SU-DHL-6 (cell line): ENCODE measurements at regions not wholly inside any gene's neighbourhood (a gene's known extent, or its start where the extent isn't known, plus 50 kb on each side); places are given as distances from the start of the nearest gene placed in this dataset.

ENCODE experiments used
- EZH2phosphoT487 ChIP-seq: fragments of 200-600 bp; sonication (generic), shearing (Covaris generic); conservative IDR thresholded peaks from 2 replicates; pipeline ENCODE4 v1.6.1; 2018; ENCODE audit warnings: mild to moderate bottlenecking, antibody characterized with exemption, low read length, moderate library complexity, mixed read lengths
- TF ChIP-seq, protein P1 (sequence below): fragments of 200-600 bp; sonication (generic); IDR thresholded peaks from one replicate; pipeline ENCODE4 v1.5.1; 2017; ENCODE audit warnings: antibody characterized with exemption, mild to moderate bottlenecking, low read length, moderate library complexity; ENCODE audit not compliant: insufficient read depth, poor library complexity, severe bottlenecking

- TF ChIP-seq, protein P1, sequence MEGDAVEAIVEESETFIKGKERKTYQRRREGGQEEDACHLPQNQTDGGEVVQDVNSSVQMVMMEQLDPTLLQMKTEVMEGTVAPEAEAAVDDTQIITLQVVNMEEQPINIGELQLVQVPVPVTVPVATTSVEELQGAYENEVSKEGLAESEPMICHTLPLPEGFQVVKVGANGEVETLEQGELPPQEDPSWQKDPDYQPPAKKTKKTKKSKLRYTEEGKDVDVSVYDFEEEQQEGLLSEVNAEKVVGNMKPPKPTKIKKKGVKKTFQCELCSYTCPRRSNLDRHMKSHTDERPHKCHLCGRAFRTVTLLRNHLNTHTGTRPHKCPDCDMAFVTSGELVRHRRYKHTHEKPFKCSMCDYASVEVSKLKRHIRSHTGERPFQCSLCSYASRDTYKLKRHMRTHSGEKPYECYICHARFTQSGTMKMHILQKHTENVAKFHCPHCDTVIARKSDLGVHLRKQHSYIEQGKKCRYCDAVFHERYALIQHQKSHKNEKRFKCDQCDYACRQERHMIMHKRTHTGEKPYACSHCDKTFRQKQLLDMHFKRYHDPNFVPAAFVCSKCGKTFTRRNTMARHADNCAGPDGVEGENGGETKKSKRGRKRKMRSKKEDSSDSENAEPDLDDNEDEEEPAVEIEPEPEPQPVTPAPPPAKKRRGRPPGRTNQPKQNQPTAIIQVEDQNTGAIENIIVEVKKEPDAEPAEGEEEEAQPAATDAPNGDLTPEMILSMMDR: no peak
- TF ChIP-seq EZH2phosphoT487: no peak
Measured at GRCh38 chr17:12318571-12319266, 298.0 kb downstream of the MAP2K4 start.
